ENCODE measurements at regions not wholly inside any gene's neighbourhood (a gene's known extent, or its start where the extent isn't known, plus 50 kb on each side); places are given as distances from the start of the nearest gene placed in this dataset.

- TF ChIP-seq SUZ12 (IDR thresholded peaks at IDR 0.05; ENCODE audit: extremely low read depth, insufficient read depth, insufficient read length) (no peak), ZNF274 (IDR thresholded peaks at IDR 0.05; ENCODE audit: low read depth, low read length) (no peak)
These were observed 379.2 kb downstream of the BTG1 start for GRCh38 chr12:91766454-91766853.
